ENCODE measurements at regions not wholly inside any gene's neighbourhood (a gene's known extent, or its start where the extent isn't known, plus 50 kb on each side); places are given as distances from the start of the nearest gene placed in this dataset.
"Not testable (repeated sequence)": the region's sequence is repeated elsewhere in the genome, so short reads cannot be mapped to it uniquely, and the experiment has no call there.

GRCh38 chr14:89689711-89690110 is 264.8 kb downstream of the EFCAB11 start:
- not testable (repeated sequence) for TF ChIP-seq CTCF (IDR thresholded peaks at IDR 0.05); MXI1 (IDR thresholded peaks at IDR 0.05; ENCODE audit: low read depth, low read length); YY1 (IDR thresholded peaks at IDR 0.05; ENCODE audit: low read depth); RFX5 (IDR thresholded peaks at IDR 0.05; ENCODE audit: low read length); PBX3 (IDR thresholded peaks at IDR 0.05); EP300 (IDR thresholded peaks at IDR 0.05; ENCODE audit: borderline replicate concordance in 1 of 2, low read depth in 1 of 2, low read length in 1 of 2); CHD2 (IDR thresholded peaks at IDR 0.05; ENCODE audit: low read length, partially characterized antibody); MAX (IDR thresholded peaks at IDR 0.05; ENCODE audit: low read depth); RCOR1 (IDR thresholded peaks at IDR 0.05; ENCODE audit: low read length); TAF1 (IDR thresholded peaks at IDR 0.05; ENCODE audit: borderline replicate concordance, low read depth, low read length); RAD21 (IDR thresholded peaks at IDR 0.05; ENCODE audit: low read length)
